Prostate gland (tissue), 2 donors: ENCODE measurements at regions not wholly inside any gene's neighbourhood (a gene's known extent, or its start where the extent isn't known, plus 50 kb on each side); places are given as distances from the start of the nearest gene placed in this dataset.
"Not testable (repeated sequence)": the region's sequence is repeated elsewhere in the genome, so short reads cannot be mapped to it uniquely, and the experiment has no call there.

Experiments used
- DNase-seq: peaks from one replicate; pipeline ENCODE4 v3.0.0-alpha.2; 2019; ENCODE audit warnings: low spot score
- H3K27ac ChIP-seq, 2 donors: fragments of 200-600 bp; sonication (generic); 2 replicates each; pipeline ENCODE4 v1.5.1; 2017 to 2019
- H3K27me3 ChIP-seq: fragments of 200-600 bp; sonication (generic); replicated peaks from 2 replicates; pipeline ENCODE4 v1.5.1; 2019; ENCODE audit not compliant: insufficient read depth
- H3K36me3 ChIP-seq, 2 donors: fragments of 200-600 bp; sonication (generic); 1 replicate in 1 of 2; 2 replicates in 1 of 2; pipeline versions ENCODE4 v1.5.1 to v1.8.1; 2017 to 2019
- H3K4me1 ChIP-seq: fragments of 200-600 bp; sonication (generic); replicated peaks from 2 replicates; pipeline ENCODE4 v1.5.1; 2019
- H3K4me3 ChIP-seq, 2 donors: fragments of 200-600 bp; sonication (generic); 2 replicates each; pipeline ENCODE4 v1.5.1; 2017 to 2019
- H3K9me3 ChIP-seq: fragments of 200-600 bp; sonication (generic); 2 replicates; pipeline ENCODE4 v1.5.1; 2017
- POLR2A ChIP-seq: fragments of 450-650 bp; IDR thresholded peaks from one replicate; pipeline ENCODE4 v1.6.1; 2016; ENCODE audit warnings: antibody characterized with exemption, mild to moderate bottlenecking
- POLR2AphosphoS5 ChIP-seq: sonication (generic); formaldehyde crosslinking; IDR thresholded peaks from one replicate; pipeline ENCODE4 v1.6.1; 2017; ENCODE audit warnings: antibody characterized with exemption
- WGBS: methylation state at CpG from one replicate; pipeline ENCODE4 v1.1.5; 2018; 5-methylcytosine and 5-hydroxymethylcytosine counted together
- intact Hi-C: fragments of 100-400 bp; cut with DNase I; formaldehyde crosslinking; loops from one replicate; pipeline ENCODE4 v1.14.2; 2022
- TF ChIP-seq, protein P1 (sequence below), 4 experiments: fragments of 200-600 bp in 2 of 4; fragments of 450-650 bp in 2 of 4; sonication (generic) in 2 of 4; IDR thresholded peaks; 1 replicate in 3 of 4; 2 replicates in 1 of 4; pipeline ENCODE4 v1.5.1; 2016 to 2019; ENCODE audit warnings: antibody characterized with exemption in 4 of 4, mild to moderate bottlenecking in 2 of 4, moderate library complexity in 2 of 4

DNA sequence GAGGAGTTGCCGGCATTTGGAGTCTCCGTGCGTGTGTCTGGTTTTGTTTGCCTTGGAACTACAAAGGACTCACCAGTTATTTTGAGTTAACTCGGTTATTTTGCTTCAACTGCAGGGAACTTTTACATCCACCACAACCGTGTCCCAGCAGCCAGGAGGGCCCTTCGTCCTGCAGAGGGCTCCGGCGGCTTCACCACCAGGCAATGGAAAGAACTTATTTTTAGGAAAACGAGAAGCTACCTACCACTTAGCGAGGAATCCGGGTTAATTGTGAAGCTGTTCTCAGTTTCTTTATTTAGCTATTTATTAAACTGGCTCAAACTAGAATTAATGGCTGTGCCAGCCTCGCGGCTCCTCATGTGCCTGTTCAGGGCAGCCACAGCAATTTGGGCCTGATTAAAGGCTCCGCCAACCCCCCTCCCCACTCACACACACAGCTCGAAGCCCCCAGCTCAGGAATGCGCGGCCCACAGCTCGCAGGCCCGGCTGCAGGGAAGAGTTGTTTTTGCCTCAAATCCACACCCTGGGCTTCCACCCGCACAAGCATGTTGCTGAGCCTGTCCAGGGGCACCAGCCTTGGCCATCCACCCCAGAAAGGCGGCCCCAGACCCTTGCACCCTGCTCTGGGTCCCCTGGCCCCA lies 55.9 kb upstream of the FGF3 start:
- Histone ChIP-seq H3K27ac (no peak overlapping the region), H3K36me3 (no peaks in the 10 kb centered on the region), H3K9me3 (no peaks in the 10 kb centered on the region), H3K4me1 (no peaks in the 10 kb centered on the region), H3K27me3 (no peaks in the 10 kb centered on the region), H3K4me3 (no peak overlapping the region)
- no peak for DNase-seq
- no peak for TF ChIP-seq POLR2AphosphoS5
- no peak for TF ChIP-seq POLR2A
- TF ChIP-seq, protein P1, sequence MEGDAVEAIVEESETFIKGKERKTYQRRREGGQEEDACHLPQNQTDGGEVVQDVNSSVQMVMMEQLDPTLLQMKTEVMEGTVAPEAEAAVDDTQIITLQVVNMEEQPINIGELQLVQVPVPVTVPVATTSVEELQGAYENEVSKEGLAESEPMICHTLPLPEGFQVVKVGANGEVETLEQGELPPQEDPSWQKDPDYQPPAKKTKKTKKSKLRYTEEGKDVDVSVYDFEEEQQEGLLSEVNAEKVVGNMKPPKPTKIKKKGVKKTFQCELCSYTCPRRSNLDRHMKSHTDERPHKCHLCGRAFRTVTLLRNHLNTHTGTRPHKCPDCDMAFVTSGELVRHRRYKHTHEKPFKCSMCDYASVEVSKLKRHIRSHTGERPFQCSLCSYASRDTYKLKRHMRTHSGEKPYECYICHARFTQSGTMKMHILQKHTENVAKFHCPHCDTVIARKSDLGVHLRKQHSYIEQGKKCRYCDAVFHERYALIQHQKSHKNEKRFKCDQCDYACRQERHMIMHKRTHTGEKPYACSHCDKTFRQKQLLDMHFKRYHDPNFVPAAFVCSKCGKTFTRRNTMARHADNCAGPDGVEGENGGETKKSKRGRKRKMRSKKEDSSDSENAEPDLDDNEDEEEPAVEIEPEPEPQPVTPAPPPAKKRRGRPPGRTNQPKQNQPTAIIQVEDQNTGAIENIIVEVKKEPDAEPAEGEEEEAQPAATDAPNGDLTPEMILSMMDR (IDR thresholded peaks at IDR 0.05) = no peak
- intact Hi-C loops = no loop called here
- 48% methylated on average over 21 of the region's 21 CpGs for WGBS

DNA sequence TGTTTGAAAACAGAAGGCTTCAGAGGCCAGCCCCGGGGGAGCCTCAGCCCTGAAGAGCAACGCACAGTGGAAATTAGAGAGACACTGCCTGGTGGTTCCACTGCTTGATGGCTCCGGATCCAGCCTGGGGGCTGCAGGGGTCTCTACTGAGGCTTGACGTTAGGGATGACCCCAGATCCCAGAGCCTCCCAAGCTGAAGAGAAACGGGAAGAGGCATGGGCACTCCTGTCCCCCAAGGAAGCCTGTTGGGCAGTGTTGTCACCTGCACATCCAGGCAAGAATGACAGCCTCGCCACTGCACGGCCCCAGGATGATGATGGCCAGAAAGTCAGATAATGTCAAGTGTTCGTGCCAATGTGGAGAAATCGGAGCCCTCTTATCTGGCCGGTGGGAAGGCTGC lies 56.8 kb upstream of the FGF3 start:
- H3K9me3 ChIP-seq = no peaks in the 10 kb centered on the region
- 85% methylated on average over 10 of the region's 10 CpGs for WGBS
- H3K4me3 ChIP-seq = no peak overlapping the region
- H3K4me1 ChIP-seq = no peaks in the 10 kb centered on the region
- TF ChIP-seq, protein P1 (IDR thresholded peaks at IDR 0.05) = no peak
- no peak for TF ChIP-seq POLR2AphosphoS5
- TF ChIP-seq POLR2A = no peak
- DNase-seq = no peak
- no peaks in the 10 kb centered on the region for H3K27me3 ChIP-seq
- no peak overlapping the region for H3K27ac ChIP-seq
- intact Hi-C loops = no loop called here
- no peaks in the 10 kb centered on the region for H3K36me3 ChIP-seq

DNA sequence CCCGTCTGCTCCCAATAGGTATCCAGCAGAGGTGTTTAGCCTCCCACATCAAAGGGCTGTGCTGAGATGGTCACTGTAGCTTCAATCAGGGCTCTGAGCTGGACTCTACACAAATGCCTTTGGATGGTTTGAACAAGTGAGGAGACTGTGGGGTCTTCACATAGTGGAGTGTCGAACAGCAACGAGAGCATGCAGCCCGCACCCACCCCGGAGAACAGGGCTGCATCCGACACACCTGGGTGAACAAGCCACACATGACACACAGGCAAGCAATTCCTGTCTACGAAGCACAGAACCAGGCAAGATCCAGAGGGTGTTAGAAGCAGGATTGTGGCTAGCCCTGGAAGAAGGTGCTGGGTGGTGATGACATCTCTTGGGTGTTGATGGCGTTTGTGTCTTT lies 58.0 kb upstream of the FGF3 start:
- Histone ChIP-seq H3K4me1 (no peaks in the 10 kb centered on the region), H3K4me3 (no peak overlapping the region), H3K36me3 (no peaks in the 10 kb centered on the region), H3K27me3 (no peaks in the 10 kb centered on the region), H3K27ac (no peak overlapping the region), H3K9me3 (no peaks in the 10 kb centered on the region)
- DNase-seq = no peak
- WGBS = 91% methylated on average over 8 of the region's 8 CpGs
- intact Hi-C loops = no loop called here
- TF ChIP-seq POLR2A (no peak), POLR2AphosphoS5 (no peak)
- TF ChIP-seq, protein P1 (IDR thresholded peaks at IDR 0.05) = no peak

DNA sequence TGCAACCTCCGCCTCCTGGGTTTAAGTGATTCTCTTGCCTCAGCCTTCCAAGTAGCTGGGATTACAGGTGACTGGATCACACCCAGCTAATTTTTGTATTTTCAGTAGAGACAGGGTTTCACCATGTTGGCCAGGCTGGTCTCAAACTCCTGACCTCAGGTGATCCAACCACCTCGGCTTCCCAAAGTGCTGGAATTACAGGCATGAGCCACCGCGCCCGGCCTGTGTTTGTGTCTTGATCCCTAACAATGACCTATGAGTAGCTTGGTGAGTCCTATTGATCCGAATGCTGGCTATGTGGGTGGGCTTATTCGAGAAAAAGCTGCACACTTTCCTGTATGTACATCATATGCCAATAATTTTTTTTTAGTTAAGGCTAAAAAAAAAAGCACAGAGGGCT lies 58.5 kb upstream of the FGF3 start:
- intact Hi-C loops, H3K4me3 ChIP-seq, H3K4me1 ChIP-seq, DNase-seq, H3K27ac ChIP-seq, H3K9me3 ChIP-seq, H3K36me3 ChIP-seq, H3K27me3 ChIP-seq: not testable (repeated sequence)
- WGBS = 92% methylated on average over 7 of the region's 7 CpGs

DNA sequence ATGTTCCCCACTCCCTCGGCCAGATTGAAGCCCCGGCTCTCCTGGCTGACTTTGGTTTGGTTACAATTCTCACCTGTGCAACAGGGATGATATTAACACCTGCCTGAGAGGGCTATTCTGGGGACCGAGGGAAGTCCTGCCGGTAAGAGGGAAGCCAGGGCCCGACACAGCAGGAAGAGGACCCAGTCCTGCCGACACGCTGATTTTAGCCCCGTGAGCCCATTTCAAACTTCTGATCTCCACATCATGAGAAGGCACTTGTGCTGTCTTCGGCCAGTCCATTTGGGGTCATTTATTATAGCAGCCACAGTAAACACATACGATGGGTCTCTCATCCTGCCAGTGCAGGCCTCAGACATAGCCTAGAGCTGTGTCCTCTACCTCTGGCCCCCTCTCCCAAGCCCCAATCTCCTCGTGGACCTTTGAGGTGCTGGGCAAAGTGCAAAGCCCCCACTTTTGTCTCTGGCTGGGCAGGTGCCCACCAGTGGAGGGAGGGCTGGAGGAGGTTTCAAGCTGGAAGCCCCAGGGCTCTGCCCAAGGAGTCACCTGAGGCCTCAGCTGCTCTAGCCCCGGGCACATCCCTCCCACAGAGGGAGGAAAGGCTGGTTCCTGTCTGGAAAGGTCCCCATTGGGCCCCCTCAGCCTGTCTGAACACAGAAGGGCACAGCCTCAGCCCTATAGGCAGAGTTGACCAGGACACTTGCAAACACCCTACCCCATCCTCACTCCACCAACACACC lies 59.1 kb upstream of the FGF3 start:
- intact Hi-C loops = no loop called here
- no peak for DNase-seq
- WGBS = 84% methylated on average over 12 of the region's 12 CpGs
- Histone ChIP-seq H3K27me3 (no peaks in the 10 kb centered on the region), H3K9me3 (no peaks in the 10 kb centered on the region), H3K4me1 (no peaks in the 10 kb centered on the region), H3K4me3 (no peak overlapping the region), H3K36me3 (no peaks in the 10 kb centered on the region), H3K27ac (no peak overlapping the region)
- TF ChIP-seq POLR2A (no peak), POLR2AphosphoS5 (no peak)
- TF ChIP-seq, protein P1 (IDR thresholded peaks at IDR 0.05) = no peak
